Tibial artery (tissue), 4 donors: ENCODE measurements at regions not wholly inside any gene's neighbourhood (a gene's known extent, or its start where the extent isn't known, plus 50 kb on each side); places are given as distances from the start of the nearest gene placed in this dataset.

Experiments
- DNase-seq, 2 donors: peaks; one replicate each; pipeline ENCODE4 v3.0.0-alpha.2; 2019
- H3K27ac ChIP-seq, 2 donors: fragments of 200-600 bp; sonication (generic) in 1 of 2; 1 replicate in 1 of 2; 2 replicates in 1 of 2; pipeline ENCODE4 v1.5.1; 2018 to 2019; ENCODE audit warnings: mild to moderate bottlenecking in 1 of 2
- H3K27me3 ChIP-seq, 2 donors: fragments of 200-600 bp; sonication (generic) in 1 of 2; one replicate each; pipeline versions ENCODE4 v1.5.1 to v1.6.0; 2016 to 2019
- H3K36me3 ChIP-seq, 3 donors: fragments of 200-600 bp; sonication (generic) in 2 of 3; one replicate each; pipeline ENCODE4 v1.5.1; 2016 to 2019; ENCODE audit warnings: mild to moderate bottlenecking in 2 of 3
- H3K4me1 ChIP-seq, 4 donors: fragments of 200-600 bp; sonication (generic) in 2 of 4; 1 replicate in 3 of 4; 2 replicates in 1 of 4; pipeline ENCODE4 v1.5.1; 2016 to 2019
- H3K4me3 ChIP-seq, 2 donors: fragments of 200-600 bp; sonication (generic) in 1 of 2; 1 replicate in 1 of 2; 2 replicates in 1 of 2; pipeline ENCODE4 v1.5.1; 2018 to 2019; ENCODE audit warnings: mild to moderate bottlenecking in 2 of 2
- H3K9me3 ChIP-seq, 3 donors: fragments of 200-600 bp; sonication (generic) in 1 of 3; one replicate each; pipeline ENCODE4 v1.5.1; 2016 to 2019
- intact Hi-C: fragments of 100-400 bp; cut with DNase I; formaldehyde crosslinking; loops from one replicate; pipeline ENCODE4 v1.15.0; 2023; ENCODE audit warnings: low total_unique reads
- TF ChIP-seq, protein P1 (sequence below), 2 experiments: fragments of 200-600 bp in 1 of 2; fragments of 450-650 bp in 1 of 2; IDR thresholded peaks; one replicate each; pipeline ENCODE4 v1.5.1; 2017 to 2019; ENCODE audit warnings: antibody characterized with exemption in 2 of 2, mild to moderate bottlenecking in 1 of 2, moderate library complexity in 1 of 2

DNA sequence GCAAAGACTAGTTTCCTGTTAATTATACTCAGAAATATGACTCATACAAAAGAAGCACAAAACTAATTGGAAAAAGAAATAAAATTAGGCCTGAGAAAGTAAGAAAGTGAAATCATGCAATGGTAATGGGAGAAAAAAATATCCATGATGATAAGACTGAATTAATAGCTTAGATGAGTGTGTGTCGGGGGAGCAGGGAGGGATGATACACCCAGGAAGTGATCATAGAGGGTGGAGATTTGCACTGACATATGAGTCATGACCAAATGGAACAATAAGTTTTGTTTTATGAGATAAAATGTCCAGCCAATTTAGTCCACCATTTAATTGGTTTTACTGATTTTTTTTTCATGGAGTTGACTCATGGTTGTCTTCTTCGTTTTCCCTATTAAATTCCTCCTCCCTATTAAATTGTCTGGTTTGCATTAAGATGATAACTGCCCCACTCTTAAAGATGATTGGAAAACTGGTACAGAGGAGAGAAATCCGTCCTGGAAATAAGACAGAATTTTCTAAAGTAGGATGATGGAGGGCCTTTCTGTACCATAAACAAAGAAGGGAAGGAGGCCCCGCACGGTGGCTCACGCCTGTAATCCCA is 111.7 kb upstream of the KCNJ6 start:
- TF ChIP-seq, protein P1, sequence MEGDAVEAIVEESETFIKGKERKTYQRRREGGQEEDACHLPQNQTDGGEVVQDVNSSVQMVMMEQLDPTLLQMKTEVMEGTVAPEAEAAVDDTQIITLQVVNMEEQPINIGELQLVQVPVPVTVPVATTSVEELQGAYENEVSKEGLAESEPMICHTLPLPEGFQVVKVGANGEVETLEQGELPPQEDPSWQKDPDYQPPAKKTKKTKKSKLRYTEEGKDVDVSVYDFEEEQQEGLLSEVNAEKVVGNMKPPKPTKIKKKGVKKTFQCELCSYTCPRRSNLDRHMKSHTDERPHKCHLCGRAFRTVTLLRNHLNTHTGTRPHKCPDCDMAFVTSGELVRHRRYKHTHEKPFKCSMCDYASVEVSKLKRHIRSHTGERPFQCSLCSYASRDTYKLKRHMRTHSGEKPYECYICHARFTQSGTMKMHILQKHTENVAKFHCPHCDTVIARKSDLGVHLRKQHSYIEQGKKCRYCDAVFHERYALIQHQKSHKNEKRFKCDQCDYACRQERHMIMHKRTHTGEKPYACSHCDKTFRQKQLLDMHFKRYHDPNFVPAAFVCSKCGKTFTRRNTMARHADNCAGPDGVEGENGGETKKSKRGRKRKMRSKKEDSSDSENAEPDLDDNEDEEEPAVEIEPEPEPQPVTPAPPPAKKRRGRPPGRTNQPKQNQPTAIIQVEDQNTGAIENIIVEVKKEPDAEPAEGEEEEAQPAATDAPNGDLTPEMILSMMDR (IDR thresholded peaks at IDR 0.05): no peak
- no peak for DNase-seq
- no peak overlapping the region for H3K27ac ChIP-seq
- H3K27me3 ChIP-seq: peaks cover 0 to 3% of the 10 kb centered on the region in 2 donors
- H3K9me3 ChIP-seq: no peaks in the 10 kb centered on the region
- H3K4me1 ChIP-seq: no peaks in the 10 kb centered on the region
- no peaks in the 10 kb centered on the region for H3K36me3 ChIP-seq
- intact Hi-C loops: no loop called here
- H3K4me3 ChIP-seq: no peak overlapping the region

DNA sequence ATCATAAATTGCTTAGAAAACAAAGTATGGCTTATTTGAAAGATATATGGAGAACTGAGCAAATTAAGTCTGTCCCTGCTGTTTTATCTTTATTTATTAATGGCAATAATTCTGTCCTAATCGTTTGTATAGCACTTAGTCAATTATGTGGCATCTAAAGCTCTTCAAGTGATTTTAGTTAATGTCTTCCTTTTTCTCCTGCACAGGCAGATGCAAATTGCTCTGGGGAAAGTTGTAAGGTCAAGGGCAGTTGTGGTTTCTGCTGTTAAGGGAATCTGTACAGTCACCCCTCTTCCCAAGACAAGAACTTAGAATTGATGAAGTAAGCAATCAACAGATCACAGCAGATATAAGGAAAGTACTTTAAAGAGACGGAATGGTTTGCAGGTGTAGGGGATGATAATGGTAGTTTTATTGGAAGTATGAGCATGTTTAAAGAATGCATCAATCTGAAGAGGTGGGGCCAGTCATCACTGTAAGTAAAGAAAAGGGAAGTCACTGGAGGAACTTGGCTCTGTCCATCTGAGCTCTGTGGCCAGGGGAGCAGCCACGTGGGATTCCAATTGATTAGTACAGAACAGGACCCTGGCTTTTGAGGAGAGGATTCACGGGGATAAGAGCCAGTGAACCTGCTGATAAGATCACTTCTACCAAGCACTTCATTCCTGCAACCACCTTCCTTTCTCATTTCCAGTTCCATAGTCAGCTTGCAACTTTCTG is 116.0 kb upstream of the KCNJ6 start:
- H3K27ac ChIP-seq: no peak overlapping the region
- no peaks in the 10 kb centered on the region for H3K4me1 ChIP-seq
- intact Hi-C loops: no loop called here
- TF ChIP-seq, protein P1 (IDR thresholded peaks at IDR 0.05): no peak
- H3K36me3 ChIP-seq: no peaks in the 10 kb centered on the region
- no peak for DNase-seq
- no peaks in the 10 kb centered on the region for H3K9me3 ChIP-seq
- H3K27me3 ChIP-seq: peaks cover 0 to 10% of the 10 kb centered on the region in 2 donors
- no peak overlapping the region for H3K4me3 ChIP-seq

DNA sequence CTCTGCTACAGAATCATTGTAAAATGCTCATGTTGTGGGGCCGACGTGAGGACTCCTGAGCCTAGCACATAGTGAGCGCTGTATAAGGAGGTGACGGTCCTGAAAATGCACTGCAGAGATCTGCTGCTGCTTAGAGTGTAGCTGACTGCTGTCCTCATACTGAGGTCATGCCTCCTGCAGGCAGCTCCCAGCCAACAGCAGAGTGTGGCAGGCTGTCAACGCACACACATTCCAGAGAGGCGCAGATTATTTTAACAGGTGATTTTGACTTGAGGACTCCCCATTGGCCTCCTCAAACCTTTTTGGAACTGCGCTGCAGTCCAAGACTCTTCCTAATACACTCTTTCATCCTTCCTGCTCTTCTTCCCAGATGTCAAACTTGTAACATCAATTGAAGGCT is 119.8 kb upstream of the KCNJ6 start:
- no peaks in the 10 kb centered on the region for H3K9me3 ChIP-seq
- H3K4me1 ChIP-seq: no peaks in the 10 kb centered on the region
- intact Hi-C loops: no loop called here
- peaks cover 0 to 7% of the 10 kb centered on the region in 2 donors for H3K27me3 ChIP-seq
- no peak overlapping the region for H3K4me3 ChIP-seq
- TF ChIP-seq, protein P1 (IDR thresholded peaks at IDR 0.05): no peak
- no peak for DNase-seq
- no peak overlapping the region for H3K27ac ChIP-seq
- no peaks in the 10 kb centered on the region for H3K36me3 ChIP-seq

DNA sequence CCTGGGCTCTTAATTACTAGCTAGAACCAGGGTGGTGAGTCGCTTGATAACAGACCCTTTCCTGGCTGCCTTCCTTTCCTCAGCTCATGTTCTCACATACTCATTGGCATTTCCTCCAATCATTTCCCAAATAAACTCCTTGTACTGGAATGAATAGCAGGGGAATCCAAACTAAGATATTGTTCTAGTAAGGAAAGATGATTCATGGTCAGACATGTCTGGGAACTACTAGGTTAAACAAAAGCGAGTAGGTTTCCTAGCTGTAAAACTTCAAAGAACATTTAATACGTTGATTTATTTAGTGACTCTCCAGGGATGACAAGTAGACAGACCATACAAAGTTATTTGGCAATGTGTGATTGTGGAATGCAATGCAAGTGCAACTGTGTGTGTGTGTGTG is 121.2 kb upstream of the KCNJ6 start:
- TF ChIP-seq, protein P1 (IDR thresholded peaks at IDR 0.05): no peak
- no peaks in the 10 kb centered on the region for H3K4me1 ChIP-seq
- H3K27me3 ChIP-seq: peaks cover 0 to 7% of the 10 kb centered on the region in 2 donors
- H3K4me3 ChIP-seq: no peak overlapping the region
- no peaks in the 10 kb centered on the region for H3K9me3 ChIP-seq
- no peaks in the 10 kb centered on the region for H3K36me3 ChIP-seq
- no peak overlapping the region for H3K27ac ChIP-seq
- no peak for DNase-seq
- intact Hi-C loops: no loop called here

DNA sequence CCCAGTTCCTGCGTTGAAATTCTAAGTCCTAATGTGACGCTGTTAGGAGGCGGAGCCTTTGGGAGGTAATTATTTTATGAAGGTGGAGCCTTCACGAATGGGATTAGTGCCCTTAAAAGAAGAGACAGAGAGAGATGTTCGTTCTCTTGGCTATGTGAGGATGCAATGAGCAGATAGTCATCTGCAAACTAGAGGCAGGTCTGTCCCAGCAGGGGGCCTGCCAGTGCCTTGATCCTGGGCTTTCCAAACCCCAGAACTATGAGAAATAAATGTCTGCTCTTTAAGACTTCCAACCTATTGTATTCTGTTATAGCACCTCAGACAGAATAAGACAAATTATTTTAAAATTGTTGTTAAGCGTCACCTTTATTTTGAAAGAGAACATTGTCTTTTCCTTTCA is 123.1 kb upstream of the KCNJ6 start:
- Histone ChIP-seq H3K36me3 (no peaks in the 10 kb centered on the region), H3K27me3 (peaks cover 0 to 4% of the 10 kb centered on the region in 2 donors), H3K4me3 (no peak overlapping the region), H3K27ac (no peak overlapping the region), H3K4me1 (no peaks in the 10 kb centered on the region), H3K9me3 (no peaks in the 10 kb centered on the region)
- TF ChIP-seq, protein P1 (IDR thresholded peaks at IDR 0.05): no peak
- no peak for DNase-seq
- intact Hi-C loops: no loop called here
